Left ventricle myocardium inferior (tissue), 1 donor: ENCODE measurements at regions not wholly inside any gene's neighbourhood (a gene's known extent, or its start where the extent isn't known, plus 50 kb on each side); places are given as distances from the start of the nearest gene placed in this dataset.

ENCODE experiments used
- DNase-seq: peaks from one replicate; pipeline ENCODE4 v3.0.0-alpha.2; 2020
- H3K27ac ChIP-seq: fragments of 200-600 bp; replicated peaks from 2 replicates; pipeline ENCODE4 v1.8.0; 2021
- H3K27me3 ChIP-seq: fragments of 200-600 bp; 2 replicates; pipeline ENCODE4 v1.8.0; 2021; ENCODE audit warnings: low read depth
- H3K36me3 ChIP-seq: fragments of 200-600 bp; 2 replicates; pipeline ENCODE4 v1.8.0; 2021
- H3K4me1 ChIP-seq: fragments of 200-600 bp; 2 replicates; pipeline ENCODE4 v1.8.0; 2021
- H3K4me3 ChIP-seq: fragments of 200-600 bp; 2 replicates; pipeline ENCODE4 v1.8.0; 2021; ENCODE audit warnings: mild to moderate bottlenecking, moderate library complexity
- H3K9me3 ChIP-seq: fragments of 200-600 bp; replicated peaks from 2 replicates; pipeline ENCODE4 v1.8.0; 2021
- intact Hi-C: fragments of 100-400 bp; cut with micrococcal nuclease; formaldehyde crosslinking; loops from one replicate; pipeline ENCODE4 v1.11.0; 2022
- TF ChIP-seq, protein P1 (sequence below): fragments of 200-600 bp; IDR thresholded peaks from 2 replicates; pipeline ENCODE4 v1.8.0; 2021; ENCODE audit warnings: antibody characterized with exemption, mild to moderate bottlenecking, borderline replicate concordance
- donor health status: DM: no; HTN: yes; CAD: no; lungs with severe emphysema.

DNA sequence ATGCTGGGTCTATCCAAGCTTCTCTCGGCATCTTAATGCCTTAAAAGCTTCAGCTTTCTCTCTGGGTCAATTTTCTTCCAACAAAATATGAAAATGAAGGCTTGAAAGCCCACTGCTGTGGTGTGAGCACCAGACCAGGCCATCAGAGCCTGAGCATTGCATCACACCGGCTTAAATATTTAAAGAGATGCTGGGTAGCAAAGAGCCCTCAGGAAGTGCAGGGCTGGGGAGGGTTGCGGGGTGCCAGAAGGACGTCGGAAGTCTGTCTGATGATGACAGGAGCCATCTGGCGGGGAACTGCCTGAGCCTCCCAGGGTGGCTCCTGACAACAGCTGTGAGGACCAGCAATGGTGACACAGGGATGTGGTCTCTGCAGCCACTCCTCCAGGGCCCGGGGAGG is 185.5 kb downstream of the OLFM1 start:
- peaks cover 5% of the 10 kb centered on the region for H3K4me1 ChIP-seq
- intact Hi-C loops: no loop called here

DNA sequence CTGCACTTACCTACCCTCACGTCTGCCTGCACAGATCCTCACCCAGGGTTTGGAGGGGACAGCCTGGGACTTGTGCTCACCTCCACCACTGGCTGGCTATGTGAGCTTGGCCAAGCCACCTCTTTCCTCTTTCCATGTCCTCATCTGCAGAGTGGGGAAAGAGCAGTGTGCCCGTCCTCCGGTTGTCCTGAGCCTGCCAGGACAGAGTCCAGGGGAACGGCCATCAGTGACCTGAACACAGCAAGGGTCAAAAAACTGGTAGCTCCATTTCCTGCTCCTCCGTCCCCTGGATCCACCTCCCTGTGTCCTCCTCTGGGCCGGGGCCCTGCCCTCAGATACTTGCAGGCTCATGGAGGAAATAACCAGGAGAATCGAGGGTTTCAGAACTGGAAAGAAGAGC is 187.7 kb downstream of the OLFM1 start:
- Histone ChIP-seq H3K36me3 (no peaks in the 10 kb centered on the region), H3K9me3 (no peaks in the 10 kb centered on the region), H3K27me3 (peaks cover 75% of the 10 kb centered on the region), H3K27ac (no peak overlapping the region), H3K4me1 (peaks cover 5% of the 10 kb centered on the region), H3K4me3 (no peak overlapping the region)
- no peak for DNase-seq
- TF ChIP-seq, protein P1, sequence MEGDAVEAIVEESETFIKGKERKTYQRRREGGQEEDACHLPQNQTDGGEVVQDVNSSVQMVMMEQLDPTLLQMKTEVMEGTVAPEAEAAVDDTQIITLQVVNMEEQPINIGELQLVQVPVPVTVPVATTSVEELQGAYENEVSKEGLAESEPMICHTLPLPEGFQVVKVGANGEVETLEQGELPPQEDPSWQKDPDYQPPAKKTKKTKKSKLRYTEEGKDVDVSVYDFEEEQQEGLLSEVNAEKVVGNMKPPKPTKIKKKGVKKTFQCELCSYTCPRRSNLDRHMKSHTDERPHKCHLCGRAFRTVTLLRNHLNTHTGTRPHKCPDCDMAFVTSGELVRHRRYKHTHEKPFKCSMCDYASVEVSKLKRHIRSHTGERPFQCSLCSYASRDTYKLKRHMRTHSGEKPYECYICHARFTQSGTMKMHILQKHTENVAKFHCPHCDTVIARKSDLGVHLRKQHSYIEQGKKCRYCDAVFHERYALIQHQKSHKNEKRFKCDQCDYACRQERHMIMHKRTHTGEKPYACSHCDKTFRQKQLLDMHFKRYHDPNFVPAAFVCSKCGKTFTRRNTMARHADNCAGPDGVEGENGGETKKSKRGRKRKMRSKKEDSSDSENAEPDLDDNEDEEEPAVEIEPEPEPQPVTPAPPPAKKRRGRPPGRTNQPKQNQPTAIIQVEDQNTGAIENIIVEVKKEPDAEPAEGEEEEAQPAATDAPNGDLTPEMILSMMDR: no peak
- intact Hi-C loops: no loop called here

More for the DNA sequence above, 185.5 kb downstream of the OLFM1 start:
- Histone ChIP-seq H3K4me3 (no peak overlapping the region), H3K27ac (no peak overlapping the region), H3K36me3 (no peaks in the 10 kb centered on the region), H3K27me3 (peaks cover 88% of the 10 kb centered on the region), H3K9me3 (no peaks in the 10 kb centered on the region)
- no peak for DNase-seq
- TF ChIP-seq, protein P1: no peak

DNA sequence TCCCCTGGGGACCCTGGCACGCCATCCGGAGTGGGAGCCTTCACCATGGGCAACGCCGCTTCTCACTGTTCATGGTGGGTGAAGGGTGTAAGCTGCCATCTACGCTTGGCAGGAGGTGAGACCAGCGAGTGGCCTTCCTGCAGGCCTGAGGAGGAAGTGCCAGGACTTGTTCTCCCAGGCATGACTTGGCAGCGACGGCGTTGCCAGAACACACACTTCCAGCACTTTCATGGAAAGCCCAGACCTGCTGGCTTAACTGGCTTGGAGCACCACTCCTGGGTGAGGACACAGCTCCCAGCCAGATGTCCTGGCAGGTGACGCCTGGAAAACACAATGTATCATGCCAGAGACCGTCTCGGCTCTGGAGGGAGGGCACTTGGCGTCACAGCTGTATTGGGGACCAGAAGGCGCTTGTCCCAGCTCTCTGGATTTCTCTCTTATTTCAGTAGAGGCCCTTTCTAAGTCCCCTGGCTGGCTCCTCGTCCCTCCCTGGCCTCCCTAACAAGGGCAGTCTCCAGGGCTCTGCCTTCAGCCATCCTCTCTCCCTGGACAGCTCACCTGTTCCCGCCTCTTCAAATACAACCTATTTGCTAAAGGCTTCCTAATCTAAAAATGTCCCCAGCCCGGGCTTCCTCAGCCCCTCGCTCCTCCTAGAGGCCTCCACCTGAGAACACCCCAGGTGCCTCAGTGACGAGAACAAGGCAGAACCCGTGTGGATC is 188.3 kb downstream of the OLFM1 start:
- H3K36me3 ChIP-seq: no peaks in the 10 kb centered on the region
- peaks cover 5% of the 10 kb centered on the region for H3K4me1 ChIP-seq
- no peak for DNase-seq
- peaks cover 74% of the 10 kb centered on the region for H3K27me3 ChIP-seq
- no peak overlapping the region for H3K4me3 ChIP-seq
- intact Hi-C loops: no loop called here
- H3K27ac ChIP-seq: no peak overlapping the region
- TF ChIP-seq, protein P1: no peak
- H3K9me3 ChIP-seq: no peaks in the 10 kb centered on the region

DNA sequence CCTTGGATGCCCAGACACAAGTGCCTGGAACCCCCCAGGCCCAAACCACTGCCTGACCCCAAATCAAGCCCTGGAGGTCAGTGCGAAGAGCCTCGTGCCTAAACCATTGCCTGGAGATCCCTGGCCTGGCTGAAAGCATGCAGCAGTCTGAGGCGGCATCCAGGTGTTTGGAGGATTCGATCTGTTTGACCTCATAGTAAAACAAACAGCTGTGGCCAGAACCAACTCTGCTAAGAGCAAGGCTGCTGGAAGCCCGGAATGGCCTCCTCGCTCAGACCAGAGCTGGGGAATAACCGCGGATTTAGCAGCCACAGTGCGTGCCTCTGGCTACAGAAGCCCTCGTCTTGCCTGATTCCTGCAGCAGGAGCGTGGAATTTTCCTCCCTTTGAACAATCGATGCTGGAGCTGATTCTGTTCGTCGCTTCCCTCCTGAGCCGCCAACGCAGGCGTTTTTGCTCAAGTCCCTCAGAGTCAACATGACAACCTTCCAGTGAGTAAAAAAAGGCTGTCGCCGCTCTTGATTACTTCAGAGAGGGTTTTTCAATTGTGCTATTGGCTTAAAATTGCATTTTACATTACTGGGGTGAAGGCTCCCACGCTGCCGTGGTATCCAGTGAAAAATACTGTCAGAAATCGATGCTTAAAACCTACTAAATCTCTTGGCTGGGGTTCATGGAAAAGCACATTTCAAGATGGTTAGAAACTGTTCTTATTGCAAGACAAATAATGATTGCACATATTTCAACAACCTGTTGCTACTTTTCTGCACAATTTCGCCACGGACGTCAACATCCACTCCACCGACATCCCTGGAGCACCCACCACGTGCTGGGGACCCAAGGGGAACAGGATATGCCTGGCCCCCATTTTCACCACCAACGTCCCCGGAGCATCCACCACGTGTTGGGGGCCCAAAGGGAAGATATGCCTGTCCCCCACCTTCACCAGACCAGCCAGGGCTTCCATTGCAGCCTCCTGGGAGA is 190.0 kb downstream of the OLFM1 start:
- H3K27me3 ChIP-seq: peaks cover 61% of the 10 kb centered on the region
- TF ChIP-seq, protein P1: no peak

GRCh38 chr9:135278586-135278985 is 191.1 kb downstream of the OLFM1 start:
- TF ChIP-seq, protein P1: no peak
- peaks cover 50% of the 10 kb centered on the region for H3K27me3 ChIP-seq

More for the DNA sequence above, 190.0 kb downstream of the OLFM1 start:
- intact Hi-C loops: no loop called here
- H3K27ac ChIP-seq: no peak overlapping the region
- H3K9me3 ChIP-seq: no peaks in the 10 kb centered on the region
- peaks cover 19% of the 10 kb centered on the region for H3K4me1 ChIP-seq
- H3K36me3 ChIP-seq: no peaks in the 10 kb centered on the region
- DNase-seq: no peak
- no peak overlapping the region for H3K4me3 ChIP-seq

More at GRCh38 chr9:135278586-135278985, 191.1 kb downstream of the OLFM1 start:
- DNase-seq: no peak
- no peak overlapping the region for H3K4me3 ChIP-seq
- intact Hi-C loops: no loop called here
- peaks cover 20% of the 10 kb centered on the region for H3K4me1 ChIP-seq
- no peak overlapping the region for H3K27ac ChIP-seq
- H3K36me3 ChIP-seq: no peaks in the 10 kb centered on the region
- H3K9me3 ChIP-seq: no peaks in the 10 kb centered on the region
